ENCODE measurements at regions not wholly inside any gene's neighbourhood (a gene's known extent, or its start where the extent isn't known, plus 50 kb on each side); places are given as distances from the start of the nearest gene placed in this dataset.

- TF ChIP-seq SP1 (IDR thresholded peaks at IDR 0.05; ENCODE audit: low read depth) (no peak), SIN3A (IDR thresholded peaks at IDR 0.05; ENCODE audit: low read depth) (no peak), POLR2A (IDR thresholded peaks at IDR 0.05; ENCODE audit: borderline replicate concordance, extremely low read depth, insufficient read depth, insufficient read length) (no peak), EZH2 (IDR thresholded peaks at IDR 0.05) (no peak), YY1 (IDR thresholded peaks at IDR 0.05; ENCODE audit: extremely low read depth, insufficient replicate concordance, low read depth, low read length) (no peak), TCF7L2 (IDR thresholded peaks at IDR 0.05; ENCODE audit: borderline replicate concordance, extremely low read depth, insufficient read depth, insufficient read length) (no peak), POLR2AphosphoS5 (IDR thresholded peaks at IDR 0.05; ENCODE audit: low read depth, low read length) (no peak)
- TF ChIP-seq, protein P1, sequence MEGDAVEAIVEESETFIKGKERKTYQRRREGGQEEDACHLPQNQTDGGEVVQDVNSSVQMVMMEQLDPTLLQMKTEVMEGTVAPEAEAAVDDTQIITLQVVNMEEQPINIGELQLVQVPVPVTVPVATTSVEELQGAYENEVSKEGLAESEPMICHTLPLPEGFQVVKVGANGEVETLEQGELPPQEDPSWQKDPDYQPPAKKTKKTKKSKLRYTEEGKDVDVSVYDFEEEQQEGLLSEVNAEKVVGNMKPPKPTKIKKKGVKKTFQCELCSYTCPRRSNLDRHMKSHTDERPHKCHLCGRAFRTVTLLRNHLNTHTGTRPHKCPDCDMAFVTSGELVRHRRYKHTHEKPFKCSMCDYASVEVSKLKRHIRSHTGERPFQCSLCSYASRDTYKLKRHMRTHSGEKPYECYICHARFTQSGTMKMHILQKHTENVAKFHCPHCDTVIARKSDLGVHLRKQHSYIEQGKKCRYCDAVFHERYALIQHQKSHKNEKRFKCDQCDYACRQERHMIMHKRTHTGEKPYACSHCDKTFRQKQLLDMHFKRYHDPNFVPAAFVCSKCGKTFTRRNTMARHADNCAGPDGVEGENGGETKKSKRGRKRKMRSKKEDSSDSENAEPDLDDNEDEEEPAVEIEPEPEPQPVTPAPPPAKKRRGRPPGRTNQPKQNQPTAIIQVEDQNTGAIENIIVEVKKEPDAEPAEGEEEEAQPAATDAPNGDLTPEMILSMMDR (IDR thresholded peaks at IDR 0.05 in 2 of 3, conservative IDR thresholded peaks at IDR 0.05 in 1 of 3; ENCODE audit: borderline replicate concordance in 1 of 3, insufficient read depth in 1 of 3, low read depth in 2 of 3, low read length in 2 of 3) = no peak
These were observed 1405.5 kb downstream of the SLITRK5 start for GRCh38 chr13:89076622-89077021.

Data from HCT116 (cell line).